ENCODE measurements at regions not wholly inside any gene's neighbourhood (a gene's known extent, or its start where the extent isn't known, plus 50 kb on each side); places are given as distances from the start of the nearest gene placed in this dataset.

GRCh38 chr10:128929131-128929530 lies 537.9 kb upstream of the MGMT start:
- TF ChIP-seq CTCF (IDR thresholded peaks at IDR 0.05; ENCODE audit: extremely low read depth in 1 of 2, insufficient read depth in 1 of 2, low read depth in 1 of 2, low read length in 2 of 2) (no peak), POLR2AphosphoS5 (IDR thresholded peaks at IDR 0.05; ENCODE audit: insufficient read depth, low read depth, low read length) (no peak), POLR2A (IDR thresholded peaks at IDR 0.05; ENCODE audit: low read depth, low read length) (no peak), EZH2 (IDR thresholded peaks at IDR 0.05; ENCODE audit: borderline replicate concordance, low read depth, low read length, severe bottlenecking) (no peak), JUN (IDR thresholded peaks at IDR 0.05; ENCODE audit: borderline replicate concordance, insufficient read depth, insufficient read length, low read depth) (no peak), MYC (IDR thresholded peaks at IDR 0.05; ENCODE audit: low read depth, low read length) (no peak), FOS (IDR thresholded peaks at IDR 0.05; ENCODE audit: borderline replicate concordance, insufficient read depth, low read length) (no peak), GATA2 (IDR thresholded peaks at IDR 0.05; ENCODE audit: insufficient read depth, insufficient read length, low read depth, low read length) (no peak)
- TF ChIP-seq, protein P1, sequence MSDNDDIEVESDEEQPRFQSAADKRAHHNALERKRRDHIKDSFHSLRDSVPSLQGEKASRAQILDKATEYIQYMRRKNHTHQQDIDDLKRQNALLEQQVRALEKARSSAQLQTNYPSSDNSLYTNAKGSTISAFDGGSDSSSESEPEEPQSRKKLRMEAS (IDR thresholded peaks at IDR 0.05; ENCODE audit: insufficient read depth, insufficient read length) = no peak
